ENCODE measurements at regions not wholly inside any gene's neighbourhood (a gene's known extent, or its start where the extent isn't known, plus 50 kb on each side); places are given as distances from the start of the nearest gene placed in this dataset.

DNA sequence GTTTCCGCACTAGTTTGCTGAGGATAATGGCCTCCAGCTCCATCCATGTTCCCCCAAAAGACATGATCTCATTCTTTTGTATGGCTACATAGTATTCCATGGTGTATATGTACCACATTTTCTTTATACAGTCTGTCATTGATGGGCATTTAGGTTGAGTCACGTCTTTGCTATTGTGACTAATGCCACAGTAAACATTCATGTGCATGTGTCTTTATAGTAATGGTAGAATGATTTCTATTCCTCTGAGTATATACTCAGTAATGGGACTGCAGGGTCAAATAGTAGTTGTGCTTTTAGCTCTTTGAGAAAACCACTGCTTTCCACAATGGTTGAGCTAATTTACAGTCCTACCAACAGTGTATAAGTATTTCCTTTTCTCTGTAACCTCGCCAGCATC, 78.3 kb upstream of the BCL9 start:
- DNase-seq (ENCODE audit: low read depth) = no peak

DNA sequence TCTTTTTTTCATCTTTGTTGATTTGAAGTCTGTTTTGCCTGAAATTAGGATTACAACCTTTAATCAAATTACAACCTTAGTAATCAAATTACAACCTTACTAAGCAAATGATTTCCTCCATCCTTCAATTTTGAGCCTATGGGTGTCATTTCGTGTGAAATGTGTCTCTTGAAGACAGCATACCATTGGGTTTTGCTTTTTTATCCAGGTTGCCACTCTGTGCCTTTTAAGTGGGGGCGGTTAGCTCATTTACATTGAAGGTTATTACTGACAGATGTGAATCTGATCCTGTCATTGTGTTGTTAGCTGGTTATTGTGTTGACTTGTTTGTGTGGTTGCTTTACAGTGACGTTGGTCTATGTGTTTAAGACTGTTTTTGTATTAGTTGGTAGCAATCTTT, 74.8 kb upstream of the BCL9 start:
- DNase-seq (ENCODE audit: low read depth) = no peak

DNA sequence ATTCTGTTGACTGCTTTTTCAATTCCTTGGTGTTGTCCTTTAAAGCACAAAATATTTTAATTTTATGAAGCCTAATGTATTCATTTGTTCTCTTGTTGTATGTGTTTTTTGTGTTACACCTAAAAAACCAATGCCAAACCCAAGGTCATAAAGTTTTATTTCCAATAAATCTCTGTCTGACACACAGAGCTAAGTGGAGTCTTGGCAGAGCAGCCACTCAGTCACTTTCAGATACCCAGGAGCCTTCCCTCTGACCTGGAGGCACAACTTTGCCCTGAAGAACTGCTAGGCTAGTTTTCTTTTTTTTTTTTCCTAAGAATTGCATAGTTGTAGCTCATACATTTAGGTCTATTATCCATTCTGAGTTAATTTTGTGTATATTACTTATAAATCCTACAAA, 71.2 kb upstream of the BCL9 start:
- no peak for DNase-seq (ENCODE audit: low read depth)

DNA sequence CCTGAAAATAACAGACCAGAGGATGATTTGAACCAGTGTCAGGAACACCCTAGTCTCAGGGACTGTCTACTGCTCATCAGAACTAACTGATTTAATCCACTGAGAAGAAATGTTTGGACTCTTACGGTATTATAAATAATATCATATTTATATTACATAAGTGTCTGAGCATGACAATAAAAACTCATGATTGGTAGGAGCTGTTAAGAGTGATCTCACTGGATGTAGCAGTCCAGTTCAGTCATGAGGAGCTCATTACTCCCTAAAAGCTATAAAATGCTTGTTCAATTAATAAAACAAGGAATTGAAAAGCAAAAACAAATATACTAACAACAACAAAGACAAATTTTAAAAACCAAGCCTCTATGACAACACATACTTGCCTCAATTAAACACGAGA, 68.8 kb upstream of the BCL9 start:
- DNase-seq (ENCODE audit: low read depth) = no peak

DNA sequence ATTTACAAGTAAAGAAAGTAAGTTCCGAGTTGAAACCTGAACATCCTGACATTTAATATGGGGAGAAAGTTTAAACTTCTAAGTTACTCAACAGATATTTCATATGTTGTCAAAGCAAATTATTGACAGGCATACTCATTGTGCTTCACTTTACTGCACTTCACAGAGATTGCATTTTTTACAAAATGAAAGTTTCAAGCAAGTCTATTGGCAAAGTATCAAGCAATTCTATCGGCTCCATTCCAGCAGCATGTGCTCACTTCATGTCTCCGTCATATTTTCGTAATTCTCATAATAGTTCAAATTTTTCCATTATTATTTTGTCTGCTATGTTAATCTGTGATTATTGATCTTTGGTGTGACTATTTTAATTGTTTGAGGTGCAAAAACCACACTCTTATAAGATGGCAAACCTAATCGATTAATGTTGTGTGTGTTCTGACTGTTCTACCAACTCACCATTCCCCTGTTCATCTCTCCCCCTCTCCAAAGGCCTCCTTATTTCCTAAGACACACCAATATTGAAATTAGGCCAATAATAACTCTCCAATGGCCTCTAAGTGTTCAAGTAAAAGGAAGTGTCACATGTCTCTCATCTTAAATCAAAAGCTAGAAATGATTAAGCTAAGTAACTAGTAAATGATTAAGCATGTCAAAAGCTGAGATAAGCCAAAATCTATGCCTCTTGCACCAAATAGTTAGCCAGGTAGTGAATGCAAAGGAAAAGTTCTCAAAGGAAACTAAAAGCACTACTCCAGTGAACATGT, 68.2 kb upstream of the BCL9 start:
- DNase-seq (ENCODE audit: low read depth) = peak; percentile 2

DNA sequence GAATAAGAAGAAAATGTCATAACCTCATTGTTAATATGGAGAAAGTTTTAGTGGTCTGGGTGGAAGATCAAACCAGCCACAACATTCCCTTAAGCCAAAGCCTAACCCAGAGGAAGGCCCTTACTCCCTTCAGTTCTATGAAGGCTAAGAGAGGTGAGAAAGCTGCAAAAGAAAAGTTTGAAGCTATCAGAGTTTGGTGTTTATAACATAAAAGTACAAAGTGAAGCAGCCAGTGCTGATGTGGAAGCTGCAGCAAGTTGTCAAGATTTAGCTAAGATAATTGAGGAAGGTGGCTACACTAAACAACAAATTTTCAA, 67.6 kb upstream of the BCL9 start:
- no peak for DNase-seq (ENCODE audit: low read depth)

DNA sequence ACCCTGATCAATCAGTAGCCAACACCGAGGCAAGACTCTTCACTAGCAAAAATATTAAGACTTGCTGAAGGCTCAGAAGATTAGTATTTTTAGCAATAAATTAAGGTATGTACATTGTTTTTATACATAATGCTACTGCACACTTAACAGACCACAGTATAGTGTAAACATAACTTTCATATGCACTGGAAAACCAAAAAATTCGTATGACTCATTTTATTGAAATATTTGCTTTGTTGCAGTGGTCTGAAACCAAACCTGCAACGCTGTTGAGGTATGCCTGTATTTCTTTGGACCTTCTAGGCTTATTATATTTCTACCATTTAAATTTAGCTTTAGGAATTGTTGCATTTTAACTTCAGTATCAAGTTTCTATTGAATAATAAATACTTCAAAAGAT, 65.8 kb upstream of the BCL9 start:
- DNase-seq (ENCODE audit: low read depth) = no peak

DNA sequence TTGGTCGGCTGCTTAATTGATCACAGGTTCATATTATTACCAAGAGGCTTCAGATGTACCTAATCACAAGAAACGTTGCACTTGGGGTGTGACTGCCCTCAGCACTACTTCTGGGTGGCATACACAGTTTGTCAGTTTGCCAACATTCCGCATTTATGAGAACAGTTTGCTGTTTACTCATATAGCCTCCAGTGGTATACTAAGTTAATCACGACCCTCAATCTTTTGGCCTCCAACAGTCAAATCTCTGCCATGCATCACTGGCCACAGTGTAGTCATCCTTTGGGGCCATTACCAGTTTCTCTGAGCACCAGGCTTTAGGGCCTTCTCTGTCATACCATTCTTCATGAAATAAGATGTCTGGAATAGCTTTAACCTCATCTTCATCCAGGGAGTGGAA, 62.8 kb upstream of the BCL9 start:
- DNase-seq (ENCODE audit: low read depth) = no peak

DNA sequence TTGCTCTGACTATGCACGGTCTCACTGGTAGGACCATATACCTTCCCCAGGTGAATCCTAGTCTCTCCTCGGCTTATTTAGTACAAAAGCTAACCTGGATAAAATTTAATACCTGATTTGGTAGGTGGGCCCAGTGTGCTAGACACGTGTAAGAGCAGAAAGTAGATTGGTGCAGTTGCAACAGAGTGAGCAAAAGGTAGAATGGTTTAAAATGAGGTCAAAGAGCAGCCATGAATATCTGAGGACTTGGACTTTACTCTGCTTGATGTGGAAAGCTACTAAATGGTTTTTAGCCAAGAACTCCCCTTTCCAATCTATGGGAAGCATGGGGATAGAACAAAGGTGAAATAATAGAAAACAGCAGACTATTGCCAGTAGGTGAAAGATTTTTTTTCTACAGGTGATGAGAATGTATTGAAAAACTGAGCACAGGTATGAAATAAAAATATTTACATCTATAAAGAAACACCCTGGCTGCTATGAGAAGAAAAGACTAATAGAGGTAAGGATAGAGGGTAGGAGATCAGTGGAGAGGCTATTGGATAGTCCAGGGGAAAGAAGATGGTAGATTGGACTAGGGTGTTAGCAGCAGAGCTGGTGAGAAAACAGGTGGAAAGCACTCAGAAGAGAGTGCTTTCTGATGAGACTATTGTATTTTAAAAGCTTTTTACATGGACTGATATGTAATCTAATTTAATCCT, 61.3 kb upstream of the BCL9 start:
- no peak for DNase-seq (ENCODE audit: low read depth)

DNA sequence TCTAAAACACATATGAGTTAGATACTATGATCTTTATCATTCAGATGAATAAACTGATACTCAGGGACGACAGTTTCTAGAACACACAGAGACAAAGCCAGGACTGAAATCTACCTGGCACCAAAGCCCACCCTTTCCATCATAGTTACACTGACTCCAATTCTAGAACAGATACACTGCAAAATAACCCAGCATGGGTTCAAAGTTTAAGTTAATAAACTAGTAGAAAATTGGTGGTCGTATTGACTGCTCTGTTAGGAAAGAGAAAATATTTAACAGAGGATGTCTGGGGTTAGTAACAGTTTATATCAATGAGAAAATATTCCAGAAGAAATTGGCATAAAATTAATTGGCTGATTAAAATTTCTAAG, 60.8 kb upstream of the BCL9 start:
- no peak for DNase-seq (ENCODE audit: low read depth)

DNA sequence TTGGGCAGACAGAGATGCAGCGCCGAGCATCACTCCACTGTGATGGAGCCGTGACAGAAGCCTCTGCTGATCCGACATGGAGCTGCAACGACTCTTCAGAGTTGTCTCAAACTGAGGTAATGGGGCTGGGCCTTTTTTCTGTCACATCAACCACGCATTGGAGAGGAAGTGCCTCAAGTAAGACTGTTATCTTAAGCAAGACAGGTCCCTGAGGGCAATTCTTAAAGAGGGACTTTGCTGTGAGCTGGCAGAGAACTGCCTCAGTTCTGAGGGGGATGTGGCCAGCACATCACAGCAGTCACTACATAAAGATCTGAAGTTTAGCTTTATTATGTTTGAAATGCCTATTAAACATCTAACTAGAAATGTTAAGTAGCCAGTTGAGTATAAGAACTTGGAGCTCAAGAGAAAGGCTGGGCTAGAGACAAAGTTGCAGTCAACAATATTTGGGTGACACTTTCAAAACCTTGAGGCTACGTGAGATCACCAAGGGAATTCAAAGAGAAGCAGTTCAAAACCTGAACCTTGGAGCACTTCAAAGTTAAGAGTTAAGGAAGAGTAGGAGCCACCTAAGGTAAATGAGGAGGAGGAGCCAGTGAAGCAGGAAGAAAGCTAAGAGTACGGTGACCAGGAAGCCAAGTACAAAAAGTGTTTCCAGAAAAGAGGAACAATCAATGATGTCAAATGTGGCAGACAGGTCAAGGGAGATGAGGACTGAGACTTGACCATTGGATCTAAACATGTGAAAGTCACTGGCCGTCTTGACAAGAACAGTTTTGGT, 54.2 kb upstream of the BCL9 start:
- DNase-seq (ENCODE audit: low read depth) = no peak

DNA sequence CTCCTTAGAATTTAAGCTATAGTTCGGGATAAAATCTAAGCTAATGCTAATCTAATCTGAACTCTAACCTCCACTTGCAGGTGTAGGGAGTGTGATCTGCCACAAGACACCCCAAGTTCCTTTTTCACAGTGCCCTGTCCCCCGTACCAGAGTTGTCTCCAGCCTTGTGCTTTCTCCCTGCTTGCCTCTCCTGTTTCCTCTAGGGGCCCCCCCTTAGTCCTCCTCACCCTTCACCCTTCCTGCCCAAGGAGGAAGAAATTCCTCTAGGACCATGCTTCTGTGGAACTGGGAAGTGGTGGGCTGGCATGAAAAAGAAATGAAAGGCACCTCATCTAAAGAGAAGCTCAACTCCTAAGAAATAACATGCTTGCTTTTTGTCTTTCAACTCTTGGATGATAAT, 50.2 kb upstream of the BCL9 start:
- no peak for DNase-seq (ENCODE audit: low read depth)

Measured in fibroblast of the conjunctiva (primary cell).